ENCODE measurements at regions not wholly inside any gene's neighbourhood (a gene's known extent, or its start where the extent isn't known, plus 50 kb on each side); places are given as distances from the start of the nearest gene placed in this dataset.

DNA sequence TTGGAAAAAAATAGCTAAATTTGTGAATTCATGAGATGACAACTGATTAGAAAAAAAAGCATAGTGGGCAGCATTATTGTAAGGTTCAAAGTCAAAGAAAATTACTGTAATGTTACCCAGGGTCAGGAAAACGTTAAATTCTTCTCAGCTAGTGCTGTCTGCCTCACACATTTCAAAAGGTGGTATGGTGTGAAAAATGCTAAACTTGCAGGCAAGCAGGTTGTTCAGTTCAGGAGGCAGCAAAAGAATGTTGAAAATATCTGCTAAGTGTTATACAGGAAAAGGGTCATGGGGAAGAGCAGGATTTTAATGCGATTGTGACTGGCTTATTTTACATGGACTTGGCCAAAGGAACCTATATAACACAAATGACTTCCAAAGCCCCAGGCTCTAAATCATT lies 232.5 kb upstream of the NDST3 start:
- TF ChIP-seq, protein P1, sequence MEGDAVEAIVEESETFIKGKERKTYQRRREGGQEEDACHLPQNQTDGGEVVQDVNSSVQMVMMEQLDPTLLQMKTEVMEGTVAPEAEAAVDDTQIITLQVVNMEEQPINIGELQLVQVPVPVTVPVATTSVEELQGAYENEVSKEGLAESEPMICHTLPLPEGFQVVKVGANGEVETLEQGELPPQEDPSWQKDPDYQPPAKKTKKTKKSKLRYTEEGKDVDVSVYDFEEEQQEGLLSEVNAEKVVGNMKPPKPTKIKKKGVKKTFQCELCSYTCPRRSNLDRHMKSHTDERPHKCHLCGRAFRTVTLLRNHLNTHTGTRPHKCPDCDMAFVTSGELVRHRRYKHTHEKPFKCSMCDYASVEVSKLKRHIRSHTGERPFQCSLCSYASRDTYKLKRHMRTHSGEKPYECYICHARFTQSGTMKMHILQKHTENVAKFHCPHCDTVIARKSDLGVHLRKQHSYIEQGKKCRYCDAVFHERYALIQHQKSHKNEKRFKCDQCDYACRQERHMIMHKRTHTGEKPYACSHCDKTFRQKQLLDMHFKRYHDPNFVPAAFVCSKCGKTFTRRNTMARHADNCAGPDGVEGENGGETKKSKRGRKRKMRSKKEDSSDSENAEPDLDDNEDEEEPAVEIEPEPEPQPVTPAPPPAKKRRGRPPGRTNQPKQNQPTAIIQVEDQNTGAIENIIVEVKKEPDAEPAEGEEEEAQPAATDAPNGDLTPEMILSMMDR (IDR thresholded peaks at IDR 0.05; ENCODE audit: poor library complexity, severe bottlenecking), result no peak
- Histone ChIP-seq H3K27ac (ENCODE audit: poor library complexity, severe bottlenecking) (no peak overlapping the region), H3K27me3 (ENCODE audit: insufficient read depth, poor library complexity, severe bottlenecking) (no peaks in the 10 kb centered on the region), H3K36me3 (ENCODE audit: low read depth) (no peaks in the 10 kb centered on the region), H3K4me3 (ENCODE audit: severe bottlenecking) (no peak overlapping the region), H3K9me3 (ENCODE audit: severe bottlenecking) (no peaks in the 10 kb centered on the region), H3K4me1 (ENCODE audit: insufficient read depth, poor library complexity, severe bottlenecking) (no peaks in the 10 kb centered on the region)
- no peak for ATAC-seq (ENCODE audit: low read depth)
- no peak for DNase-seq (ENCODE audit: low spot score)

DNA sequence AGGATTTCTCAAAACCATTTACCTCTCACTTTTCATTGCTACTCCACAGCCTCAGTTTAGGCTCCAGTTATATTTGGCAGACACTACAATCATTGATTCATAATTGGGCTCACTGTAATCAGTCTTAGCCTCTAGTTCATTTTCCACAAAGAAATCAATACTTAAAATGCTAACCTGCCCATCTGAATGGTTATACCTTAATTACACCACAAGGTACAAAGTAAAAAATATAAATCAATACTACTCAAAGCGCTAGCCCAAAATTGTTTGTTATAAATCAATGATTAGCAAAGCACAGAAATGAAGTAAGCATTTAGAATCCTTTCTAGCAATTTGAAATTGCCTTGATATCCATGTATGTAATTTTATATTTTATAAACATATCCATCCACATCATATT lies 222.6 kb upstream of the NDST3 start:
- no peak for DNase-seq (ENCODE audit: low spot score)
- H3K9me3 ChIP-seq (ENCODE audit: severe bottlenecking), result no peaks in the 10 kb centered on the region
- TF ChIP-seq, protein P1 (IDR thresholded peaks at IDR 0.05; ENCODE audit: poor library complexity, severe bottlenecking), result no peak
- H3K27me3 ChIP-seq (ENCODE audit: insufficient read depth, poor library complexity, severe bottlenecking), result no peaks in the 10 kb centered on the region
- no peak overlapping the region for H3K27ac ChIP-seq (ENCODE audit: poor library complexity, severe bottlenecking)
- no peaks in the 10 kb centered on the region for H3K4me1 ChIP-seq (ENCODE audit: insufficient read depth, poor library complexity, severe bottlenecking)
- ATAC-seq (ENCODE audit: low read depth), result no peak
- no peaks in the 10 kb centered on the region for H3K36me3 ChIP-seq (ENCODE audit: low read depth)
- H3K4me3 ChIP-seq (ENCODE audit: severe bottlenecking), result no peak overlapping the region

DNA sequence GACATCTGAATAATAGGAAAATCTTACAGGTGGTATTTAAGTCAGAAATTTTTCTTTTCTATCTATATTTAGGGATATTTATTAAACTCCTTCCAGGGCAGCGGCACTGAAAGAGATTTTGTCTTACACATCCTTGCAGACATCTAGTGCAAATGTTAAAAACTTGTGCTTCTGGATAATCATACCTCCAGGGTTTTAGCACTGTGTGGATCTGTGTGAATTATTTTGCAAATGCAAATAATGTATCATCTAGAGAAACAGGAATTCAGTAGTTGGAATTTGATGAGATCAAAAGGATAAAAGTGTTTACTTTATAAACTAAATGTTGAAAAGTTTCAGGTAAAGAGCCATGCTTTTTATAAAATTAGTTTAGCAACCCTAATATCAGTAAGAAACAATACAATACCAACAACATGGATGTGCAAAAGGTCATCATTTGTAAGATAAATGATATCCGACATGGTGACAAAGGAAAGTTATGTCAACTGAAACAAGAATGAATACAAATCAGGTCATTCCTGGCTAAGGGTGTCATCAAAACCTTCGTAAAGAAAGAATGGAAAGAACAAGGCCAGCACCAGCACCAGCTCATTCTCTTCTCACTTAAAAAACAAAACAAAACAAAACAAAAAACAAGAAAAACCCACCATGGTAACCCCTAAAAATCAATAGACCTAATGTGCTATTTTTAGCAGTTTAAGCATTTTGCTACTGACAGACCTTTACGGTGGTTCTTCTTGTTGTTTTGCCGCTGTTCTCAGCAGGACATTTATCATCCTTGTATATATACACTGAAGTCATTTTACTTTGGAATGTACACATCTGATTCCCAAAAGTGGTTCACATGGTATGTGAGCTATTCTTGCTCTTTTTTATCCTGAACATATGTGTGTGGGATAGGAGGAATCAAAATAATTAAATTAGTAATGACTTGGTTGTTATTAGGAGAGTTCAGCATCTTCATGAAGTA lies 219.7 kb upstream of the NDST3 start:
- no peaks in the 10 kb centered on the region for H3K4me1 ChIP-seq (ENCODE audit: insufficient read depth, poor library complexity, severe bottlenecking)
- no peak overlapping the region for H3K27ac ChIP-seq (ENCODE audit: poor library complexity, severe bottlenecking)
- ATAC-seq (ENCODE audit: low read depth), result no peak
- no peak for DNase-seq (ENCODE audit: low spot score)
- no peaks in the 10 kb centered on the region for H3K9me3 ChIP-seq (ENCODE audit: severe bottlenecking)
- H3K36me3 ChIP-seq (ENCODE audit: low read depth), result no peaks in the 10 kb centered on the region
- peaks cover 5% of the 10 kb centered on the region for H3K27me3 ChIP-seq (ENCODE audit: insufficient read depth, poor library complexity, severe bottlenecking)
- TF ChIP-seq, protein P1 (IDR thresholded peaks at IDR 0.05; ENCODE audit: poor library complexity, severe bottlenecking), result no peak
- H3K4me3 ChIP-seq (ENCODE audit: severe bottlenecking), result no peak overlapping the region

DNA sequence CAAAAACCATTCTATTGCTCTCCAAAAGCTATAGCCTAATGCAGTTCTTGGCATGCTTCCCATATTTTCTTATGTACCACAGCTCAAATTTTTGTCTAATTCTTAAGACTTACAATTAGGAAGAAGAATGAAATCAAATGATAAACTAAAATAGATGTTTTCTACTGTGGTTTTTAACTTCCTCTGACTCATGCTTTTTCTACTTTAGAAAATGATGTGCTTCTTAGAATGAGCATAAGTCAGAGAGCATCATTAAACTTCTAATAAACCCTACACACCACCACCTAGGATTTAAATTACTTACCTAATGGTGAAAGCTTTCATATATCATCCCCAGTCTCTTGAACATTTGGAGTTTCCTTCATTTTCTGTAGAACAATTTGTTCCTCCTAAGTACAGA lies 217.0 kb upstream of the NDST3 start:
- DNase-seq (ENCODE audit: low spot score), result no peak
- H3K36me3 ChIP-seq (ENCODE audit: low read depth), result no peaks in the 10 kb centered on the region
- H3K27me3 ChIP-seq (ENCODE audit: insufficient read depth, poor library complexity, severe bottlenecking), result peaks cover 5% of the 10 kb centered on the region
- no peaks in the 10 kb centered on the region for H3K4me1 ChIP-seq (ENCODE audit: insufficient read depth, poor library complexity, severe bottlenecking)
- ATAC-seq (ENCODE audit: low read depth), result no peak
- TF ChIP-seq, protein P1 (IDR thresholded peaks at IDR 0.05; ENCODE audit: poor library complexity, severe bottlenecking), result no peak
- H3K4me3 ChIP-seq (ENCODE audit: severe bottlenecking), result no peak overlapping the region
- no peak overlapping the region for H3K27ac ChIP-seq (ENCODE audit: poor library complexity, severe bottlenecking)
- H3K9me3 ChIP-seq (ENCODE audit: severe bottlenecking), result no peaks in the 10 kb centered on the region

DNA sequence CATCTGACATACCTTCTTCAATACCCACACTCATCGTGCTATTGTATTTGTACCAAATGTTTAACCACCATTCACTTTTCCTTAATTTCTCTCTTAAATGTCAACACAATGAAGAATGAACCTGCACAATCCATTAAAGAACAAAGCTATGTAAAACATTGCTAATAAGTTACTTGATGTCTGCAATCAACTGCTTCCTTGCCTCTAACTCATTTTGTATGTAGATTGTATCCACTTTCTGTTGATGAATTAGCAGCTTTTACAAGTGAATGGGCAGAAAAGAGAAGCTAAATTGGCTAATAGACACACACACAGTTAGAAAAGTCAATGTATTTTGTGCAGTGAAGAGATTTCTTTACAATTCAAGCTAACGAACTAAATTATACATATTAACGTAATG lies 212.5 kb upstream of the NDST3 start:
- TF ChIP-seq, protein P1 (IDR thresholded peaks at IDR 0.05; ENCODE audit: poor library complexity, severe bottlenecking), result no peak
- DNase-seq (ENCODE audit: low spot score) (no peak), ATAC-seq (ENCODE audit: low read depth) (no peak)
- Histone ChIP-seq H3K9me3 (ENCODE audit: severe bottlenecking) (no peaks in the 10 kb centered on the region), H3K4me1 (ENCODE audit: insufficient read depth, poor library complexity, severe bottlenecking) (no peaks in the 10 kb centered on the region), H3K27ac (ENCODE audit: poor library complexity, severe bottlenecking) (no peak overlapping the region), H3K4me3 (ENCODE audit: severe bottlenecking) (no peak overlapping the region), H3K36me3 (ENCODE audit: low read depth) (no peaks in the 10 kb centered on the region), H3K27me3 (ENCODE audit: insufficient read depth, poor library complexity, severe bottlenecking) (peaks cover 5% of the 10 kb centered on the region)
